ENCODE measurements at regions not wholly inside any gene's neighbourhood (a gene's known extent, or its start where the extent isn't known, plus 50 kb on each side); places are given as distances from the start of the nearest gene placed in this dataset.

GRCh38 chr5:62077387-62077786, 228.6 kb upstream of the KIF2A start:
- TF ChIP-seq CREB5 (CRISPR knock-in tag; IDR thresholded peaks at IDR 0.05; ENCODE audit: low read depth), result no peak
- TF ChIP-seq, protein P1, sequence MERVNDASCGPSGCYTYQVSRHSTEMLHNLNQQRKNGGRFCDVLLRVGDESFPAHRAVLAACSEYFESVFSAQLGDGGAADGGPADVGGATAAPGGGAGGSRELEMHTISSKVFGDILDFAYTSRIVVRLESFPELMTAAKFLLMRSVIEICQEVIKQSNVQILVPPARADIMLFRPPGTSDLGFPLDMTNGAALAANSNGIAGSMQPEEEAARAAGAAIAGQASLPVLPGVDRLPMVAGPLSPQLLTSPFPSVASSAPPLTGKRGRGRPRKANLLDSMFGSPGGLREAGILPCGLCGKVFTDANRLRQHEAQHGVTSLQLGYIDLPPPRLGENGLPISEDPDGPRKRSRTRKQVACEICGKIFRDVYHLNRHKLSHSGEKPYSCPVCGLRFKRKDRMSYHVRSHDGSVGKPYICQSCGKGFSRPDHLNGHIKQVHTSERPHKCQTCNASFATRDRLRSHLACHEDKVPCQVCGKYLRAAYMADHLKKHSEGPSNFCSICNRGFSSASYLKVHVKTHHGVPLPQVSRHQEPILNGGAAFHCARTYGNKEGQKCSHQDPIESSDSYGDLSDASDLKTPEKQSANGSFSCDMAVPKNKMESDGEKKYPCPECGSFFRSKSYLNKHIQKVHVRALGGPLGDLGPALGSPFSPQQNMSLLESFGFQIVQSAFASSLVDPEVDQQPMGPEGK (CRISPR knock-in tag; IDR thresholded peaks at IDR 0.05; ENCODE audit: borderline replicate concordance), result no peak
- no peak for TF ChIP-seq ZNF8 (CRISPR knock-in tag; IDR thresholded peaks at IDR 0.05)
- no peak for TF ChIP-seq CSRNP3 (CRISPR knock-in tag; IDR thresholded peaks at IDR 0.05)
- no peak for TF ChIP-seq ARNTL (CRISPR knock-in tag; IDR thresholded peaks at IDR 0.05; ENCODE audit: borderline replicate concordance, low read depth)
- no peak for TF ChIP-seq RARB (CRISPR knock-in tag; IDR thresholded peaks at IDR 0.05)
- no peak for TF ChIP-seq ISL1 (CRISPR knock-in tag; IDR thresholded peaks at IDR 0.05)
- TF ChIP-seq GLIS3 (CRISPR knock-in tag; IDR thresholded peaks at IDR 0.05), result no peak
